AG04450 (cell line): ENCODE measurements at regions not wholly inside any gene's neighbourhood (a gene's known extent, or its start where the extent isn't known, plus 50 kb on each side); places are given as distances from the start of the nearest gene placed in this dataset.

Experiments used
- CTCF ChIA-PET: fragments of 300-600, 350-600 bp; formaldehyde crosslinking; extraction: SDS; loops from one replicate; lab custom pipeline; 2022; ENCODE audit warnings: antibody characterized with exemption, inconsistent platforms; lab: Charles Lee
- POLR2A ChIA-PET: fragments of 350-600 bp; formaldehyde crosslinking; extraction: SDS; loops from one replicate; lab custom pipeline; 2021; ENCODE audit warnings: antibody characterized with exemption, inconsistent platforms; lab: Yijun Ruan, JAX
- DNase-seq: peaks from one replicate; pipeline ENCODE4 v3.0.0-alpha.2; 2011; ENCODE audit warnings: low read depth, low spot score
- H3K27ac ChIP-seq: one replicate; pipeline ENCODE4 v1.5.1; 2012; ENCODE audit warnings: low read depth, low read length, control low read depth
- H3K27me3 ChIP-seq: one replicate; pipeline ENCODE4 v1.6.0; 2012; ENCODE audit warnings: low read length; ENCODE audit not compliant: control insufficient read depth, insufficient read depth
- H3K4me3 ChIP-seq: 2 replicates; pipeline ENCODE4 v1.5.1; 2011; ENCODE audit warnings: mild to moderate bottlenecking, low read depth, low read length, control low read depth
- H3K9me3 ChIP-seq: 2 replicates; pipeline ENCODE4 v1.5.1; 2012; ENCODE audit warnings: low read length; ENCODE audit not compliant: control insufficient read depth, insufficient read depth
- CTCF ChIP-seq: IDR thresholded peaks from 2 replicates; pipeline ENCODE4 v1.5.1; 2011; ENCODE audit warnings: low read depth, low read length, control low read depth, inconsistent platforms

DNA sequence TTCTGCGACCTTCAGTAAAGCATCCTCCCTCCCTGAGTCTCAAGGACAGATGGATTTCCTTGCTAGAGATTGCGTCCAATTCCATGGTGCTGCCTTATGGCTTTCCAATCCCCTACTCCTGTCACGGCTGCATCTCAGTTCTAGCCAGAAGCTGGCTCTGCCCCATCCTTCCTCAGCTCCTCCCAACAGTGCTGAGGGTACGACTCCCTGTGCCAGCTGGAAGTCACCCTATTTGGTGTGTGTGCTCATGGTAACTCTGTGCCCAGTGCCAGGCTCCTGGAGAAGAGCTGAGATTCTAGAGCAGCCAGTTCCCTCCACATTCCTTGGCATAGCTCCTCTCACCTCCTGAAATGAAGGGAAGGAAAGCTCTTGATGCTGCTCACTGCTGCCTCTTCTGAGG lies 185.0 kb upstream of the PODXL start:
- POLR2A ChIA-PET, result no interaction called here

GRCh38 chr7:131737746-131738465 lies 181.5 kb upstream of the PODXL start:
- no peak for TF ChIP-seq CTCF
- no peak for DNase-seq
- ChIA-PET POLR2A (no interaction called here), CTCF (no interaction called here)
- no peak overlapping the region for H3K27ac ChIP-seq
- H3K9me3 ChIP-seq, result no peaks in the 10 kb centered on the region
- peaks cover 2% of the 10 kb centered on the region for H3K27me3 ChIP-seq
- H3K4me3 ChIP-seq, result no peak overlapping the region

More for the DNA sequence above, 185.0 kb upstream of the PODXL start:
- DNase-seq, result no peak
- Histone ChIP-seq H3K4me3 (no peak overlapping the region), H3K27me3 (peaks cover 2% of the 10 kb centered on the region), H3K27ac (no peak overlapping the region), H3K9me3 (no peaks in the 10 kb centered on the region)
- CTCF ChIA-PET, result no interaction called here
- TF ChIP-seq CTCF, result no peak

DNA sequence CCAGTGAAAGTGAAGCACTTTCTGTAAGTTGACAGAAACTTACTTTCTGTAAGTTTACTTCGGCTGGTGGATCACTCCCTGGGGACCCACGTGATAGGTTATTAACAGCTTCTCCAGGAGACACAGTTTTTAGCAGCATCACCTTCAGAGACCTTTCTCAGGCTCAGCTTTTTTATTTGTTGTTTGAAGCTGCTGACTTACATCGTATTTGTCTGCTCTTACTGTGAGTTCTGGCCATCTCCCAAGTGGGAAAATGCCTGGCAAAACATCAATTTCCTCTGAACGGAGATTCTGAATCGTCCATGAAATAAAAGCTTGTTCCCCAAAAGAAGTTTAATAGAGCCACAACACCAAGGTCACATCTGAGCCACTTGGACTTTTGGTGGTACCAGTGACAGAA lies 178.7 kb upstream of the PODXL start:
- CTCF ChIA-PET, result no interaction called here
- no peak overlapping the region for H3K27ac ChIP-seq
- POLR2A ChIA-PET, result no interaction called here
- TF ChIP-seq CTCF, result no peak
- no peak overlapping the region for H3K4me3 ChIP-seq
- DNase-seq, result no peak
- no peaks in the 10 kb centered on the region for H3K9me3 ChIP-seq
- no peaks in the 10 kb centered on the region for H3K27me3 ChIP-seq

DNA sequence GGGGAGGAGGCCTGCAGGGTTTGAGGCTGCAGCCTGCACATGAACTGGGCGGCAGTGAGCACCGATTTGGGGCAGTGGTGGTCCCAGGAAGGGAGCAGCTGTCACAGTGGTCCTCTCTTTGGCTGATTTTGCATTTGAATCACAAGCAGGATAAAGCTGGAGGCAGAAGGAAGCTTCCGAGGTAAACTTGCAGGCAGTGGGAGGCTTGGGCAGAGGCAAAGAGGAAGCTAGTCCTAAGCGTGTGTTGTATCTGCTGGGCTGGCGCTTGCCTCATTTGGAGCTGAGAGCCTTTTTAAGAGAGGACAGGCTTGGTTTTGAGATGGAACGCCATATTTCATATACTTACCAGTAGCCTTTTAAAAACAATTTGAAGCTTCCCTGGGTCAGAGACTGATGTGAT lies 177.2 kb upstream of the PODXL start:
- Histone ChIP-seq H3K27ac (no peak overlapping the region), H3K9me3 (no peaks in the 10 kb centered on the region), H3K27me3 (no peaks in the 10 kb centered on the region), H3K4me3 (no peak overlapping the region)
- DNase-seq, result no peak
- CTCF ChIA-PET, result no interaction called here
- TF ChIP-seq CTCF, result no peak
- POLR2A ChIA-PET, result no interaction called here

- DNase-seq, result no peak
- Histone ChIP-seq H3K27me3 (no peaks in the 10 kb centered on the region), H3K27ac (no peak overlapping the region), H3K9me3 (no peaks in the 10 kb centered on the region), H3K4me3 (no peak overlapping the region)
- CTCF ChIA-PET, result no interaction called here
- POLR2A ChIA-PET, result no interaction called here
- TF ChIP-seq CTCF, result no peak
These were observed 170.8 kb upstream of the PODXL start for GRCh38 chr7:131727189-131727588.
